ENCODE measurements at regions not wholly inside any gene's neighbourhood (a gene's known extent, or its start where the extent isn't known, plus 50 kb on each side); places are given as distances from the start of the nearest gene placed in this dataset.
"Not testable (repeated sequence)": the region's sequence is repeated elsewhere in the genome, so short reads cannot be mapped to it uniquely, and the experiment has no call there.

- no peak for DNase-seq
Observed at GRCh38 chr4:92241094-92241493, 62.7 kb upstream of the GRID2 start.

- DNase-seq = no peak
Observed at GRCh38 chr4:92246384-92246783, 57.4 kb upstream of the GRID2 start.

- no peak for DNase-seq
Observed at GRCh38 chr4:92249541-92249940, 54.2 kb upstream of the GRID2 start.

GRCh38 chr4:92251711-92252110 lies 52.1 kb upstream of the GRID2 start:
- DNase-seq = no peak

GRCh38 chr4:92252358-92252757 lies 51.4 kb upstream of the GRID2 start:
- not testable (repeated sequence) for DNase-seq

GRCh38 chr4:92252846-92253245 lies 50.9 kb upstream of the GRID2 start:
- no peak for DNase-seq

- DNase-seq = no peak
Observed at GRCh38 chr4:92253550-92253949, 50.2 kb upstream of the GRID2 start.

Data from Kasumi-1 (cell line).